Gastroesophageal sphincter (tissue), 3 donors: ENCODE measurements at regions not wholly inside any gene's neighbourhood (a gene's known extent, or its start where the extent isn't known, plus 50 kb on each side); places are given as distances from the start of the nearest gene placed in this dataset.

Experiments
- CTCF ChIP-seq, 4 experiments: fragments of 200-600 bp in 2 of 4; fragments of 450-650 bp in 2 of 4; sonication (generic) in 1 of 4; IDR thresholded peaks; one replicate each; pipeline ENCODE4 v1.5.1; 2017 to 2019; ENCODE audit warnings: antibody characterized with exemption in 4 of 4, mild to moderate bottlenecking in 2 of 4, moderate library complexity in 2 of 4
- EP300 ChIP-seq: sonication (generic); formaldehyde crosslinking; IDR thresholded peaks from one replicate; pipeline ENCODE4 v1.6.1; 2017; ENCODE audit warnings: antibody characterized with exemption, mild to moderate bottlenecking
- POLR2A ChIP-seq, 2 donors: fragments of 450-650 bp; IDR thresholded peaks; one replicate each; pipeline ENCODE4 v1.6.1; 2017; ENCODE audit warnings: antibody characterized with exemption in 2 of 2, mild to moderate bottlenecking in 2 of 2, moderate library complexity in 1 of 2
- POLR2AphosphoS5 ChIP-seq: sonication (generic); formaldehyde crosslinking; IDR thresholded peaks from one replicate; pipeline ENCODE4 v1.6.1; 2017; ENCODE audit warnings: antibody characterized with exemption

DNA sequence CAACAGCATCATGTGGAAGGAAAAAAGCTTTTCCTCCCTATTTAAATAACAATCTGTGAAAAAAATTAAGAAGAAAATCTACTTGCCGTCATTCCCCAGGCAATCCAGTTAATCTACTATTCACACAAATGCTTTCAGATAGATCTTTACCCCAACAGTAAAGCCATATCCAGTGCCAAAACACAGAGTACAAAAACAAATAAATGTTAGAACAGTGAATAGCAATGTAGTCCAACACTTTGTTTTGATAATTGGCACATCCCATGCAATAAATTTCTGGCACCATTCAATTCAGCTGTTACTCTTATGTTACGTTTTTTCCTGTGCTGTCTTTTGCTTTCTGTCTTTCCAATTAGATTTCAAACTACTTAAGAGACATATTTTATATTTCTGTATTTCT is 2245.5 kb upstream of the WWC1 start:
- TF ChIP-seq CTCF (IDR thresholded peaks at IDR 0.05), result no peak
- no peak for TF ChIP-seq POLR2A (IDR thresholded peaks at IDR 0.05)
- no peak for TF ChIP-seq POLR2AphosphoS5
- TF ChIP-seq EP300, result no peak
